Calu3 (cell line): ENCODE measurements at regions not wholly inside any gene's neighbourhood (a gene's known extent, or its start where the extent isn't known, plus 50 kb on each side); places are given as distances from the start of the nearest gene placed in this dataset.

ENCODE experiments used
- BruUV-seq: library from RNA; stranded (reverse); fragments of 400-500 nt; replicated peaks from 2 replicates; lab custom pipeline; 2021; lab: Mats Ljungman, UMichigan
- CTCF ChIA-PET: fragments of 300-600 bp; sonication (Branson Sonifier 250); formaldehyde crosslinking; loops from one replicate; lab custom pipeline; 2022; ENCODE audit warnings: antibody characterized with exemption; lab: Charles Lee
- DNase-seq: peaks from one replicate; pipeline ENCODE4 v3.0.0; 2022
- H3K27ac Mint-ChIP-seq: one replicate; pipeline ENCODE4 v1.8.0; 2022; ENCODE audit warnings: mixed read lengths; ENCODE audit not compliant: unreplicated experiment
- H3K27me3 Mint-ChIP-seq: one replicate; pipeline ENCODE4 v1.8.0; 2022; ENCODE audit warnings: mixed read lengths; ENCODE audit not compliant: unreplicated experiment
- H3K36me3 Mint-ChIP-seq: one replicate; pipeline ENCODE4 v1.8.0; 2022; ENCODE audit warnings: mild to moderate bottlenecking, moderate library complexity, mixed read lengths; ENCODE audit not compliant: insufficient read depth, unreplicated experiment
- H3K4me1 Mint-ChIP-seq: one replicate; pipeline ENCODE4 v1.8.0; 2022; ENCODE audit warnings: mild to moderate bottlenecking, low read depth, mixed read lengths; ENCODE audit not compliant: unreplicated experiment
- H3K4me3 Mint-ChIP-seq: one replicate; pipeline ENCODE4 v1.8.0; 2022; ENCODE audit warnings: mild to moderate bottlenecking, low read depth, moderate library complexity, mixed read lengths; ENCODE audit not compliant: unreplicated experiment
- H3K9me3 Mint-ChIP-seq: one replicate; pipeline ENCODE4 v1.8.0; 2022; ENCODE audit warnings: low read depth, mixed read lengths; ENCODE audit not compliant: unreplicated experiment
- intact Hi-C: fragments of 100-400 bp; cut with micrococcal nuclease; formaldehyde crosslinking; loops from one replicate; pipeline ENCODE4 v1.10.0; 2022; ENCODE audit not compliant: unreplicated experiment
- TF ChIP-seq, protein P1 (sequence below): fragments of 200-600 bp; IDR thresholded peaks from one replicate; pipeline ENCODE4 v1.8.0; 2022; ENCODE audit warnings: antibody characterized with exemption; ENCODE audit not compliant: unreplicated experiment

DNA sequence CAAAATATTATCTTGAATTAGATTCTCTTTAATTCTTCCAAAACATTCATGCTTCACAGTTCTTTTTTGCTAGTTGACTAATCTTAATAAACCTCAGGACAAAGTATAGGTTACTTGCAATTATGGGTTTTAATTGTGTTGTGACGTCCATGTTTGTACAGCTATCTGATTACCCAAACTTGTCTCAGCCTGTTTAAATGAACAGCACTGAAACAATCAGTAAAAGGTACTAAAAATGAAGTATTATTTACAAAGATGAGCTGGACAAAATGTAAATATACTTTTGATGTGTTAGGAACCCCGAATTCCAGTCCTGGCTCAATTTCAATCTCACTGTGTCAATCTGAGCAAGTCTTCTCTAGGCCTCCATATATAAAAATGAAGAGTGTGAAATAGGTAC lies 57.4 kb upstream of the SLC6A14 start:
- Mint-ChIP-seq H3K9me3 (no peaks in the 10 kb centered on the region), H3K36me3 (no peaks in the 10 kb centered on the region), H3K4me3 (no peak overlapping the region), H3K27me3 (no peaks in the 10 kb centered on the region), H3K27ac (no peak overlapping the region), H3K4me1 (peaks cover 31% of the 10 kb centered on the region)
- TF ChIP-seq, protein P1, sequence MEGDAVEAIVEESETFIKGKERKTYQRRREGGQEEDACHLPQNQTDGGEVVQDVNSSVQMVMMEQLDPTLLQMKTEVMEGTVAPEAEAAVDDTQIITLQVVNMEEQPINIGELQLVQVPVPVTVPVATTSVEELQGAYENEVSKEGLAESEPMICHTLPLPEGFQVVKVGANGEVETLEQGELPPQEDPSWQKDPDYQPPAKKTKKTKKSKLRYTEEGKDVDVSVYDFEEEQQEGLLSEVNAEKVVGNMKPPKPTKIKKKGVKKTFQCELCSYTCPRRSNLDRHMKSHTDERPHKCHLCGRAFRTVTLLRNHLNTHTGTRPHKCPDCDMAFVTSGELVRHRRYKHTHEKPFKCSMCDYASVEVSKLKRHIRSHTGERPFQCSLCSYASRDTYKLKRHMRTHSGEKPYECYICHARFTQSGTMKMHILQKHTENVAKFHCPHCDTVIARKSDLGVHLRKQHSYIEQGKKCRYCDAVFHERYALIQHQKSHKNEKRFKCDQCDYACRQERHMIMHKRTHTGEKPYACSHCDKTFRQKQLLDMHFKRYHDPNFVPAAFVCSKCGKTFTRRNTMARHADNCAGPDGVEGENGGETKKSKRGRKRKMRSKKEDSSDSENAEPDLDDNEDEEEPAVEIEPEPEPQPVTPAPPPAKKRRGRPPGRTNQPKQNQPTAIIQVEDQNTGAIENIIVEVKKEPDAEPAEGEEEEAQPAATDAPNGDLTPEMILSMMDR, result no peak
- BruUV-seq, result no TSS peak
- DNase-seq, result no peak
- intact Hi-C loops, result no loop called here
- CTCF ChIA-PET, result no interaction called here

DNA sequence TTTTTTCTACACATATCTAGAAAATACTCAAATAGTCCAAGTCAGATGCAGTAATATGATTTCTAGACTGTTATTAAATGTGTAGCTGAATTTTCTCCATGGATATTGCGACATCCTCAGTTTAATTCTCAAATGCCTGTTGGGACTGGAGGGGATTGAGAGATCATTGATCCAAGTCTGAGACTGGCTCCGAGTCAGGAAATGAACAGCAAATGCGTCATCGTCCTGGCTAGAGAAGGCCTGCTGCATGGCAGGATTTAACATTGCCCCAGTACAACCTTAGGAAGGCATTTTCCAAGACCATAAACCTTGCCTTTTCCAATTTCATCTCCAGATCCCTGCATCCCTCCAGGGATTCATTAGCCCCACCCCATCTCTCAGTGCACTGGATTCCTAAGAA lies 56.6 kb upstream of the SLC6A14 start:
- no peaks in the 10 kb centered on the region for H3K36me3 Mint-ChIP-seq
- DNase-seq, result peak; percentile 50
- intact Hi-C loops, result loop anchor here (5.0 kb wide), 1 partner anchor 57 kb away; the partner anchor contains the start of gene SLC6A14
- CTCF ChIA-PET, result no interaction called here
- peaks cover 35% of the 10 kb centered on the region for H3K4me1 Mint-ChIP-seq
- no peaks in the 10 kb centered on the region for H3K27me3 Mint-ChIP-seq
- TF ChIP-seq, protein P1, result no peak
- no peak overlapping the region for H3K27ac Mint-ChIP-seq
- no peaks in the 10 kb centered on the region for H3K9me3 Mint-ChIP-seq
- no TSS peak for BruUV-seq
- H3K4me3 Mint-ChIP-seq, result no peak overlapping the region

- no peaks in the 10 kb centered on the region for H3K27me3 Mint-ChIP-seq
- H3K9me3 Mint-ChIP-seq, result no peaks in the 10 kb centered on the region
- H3K27ac Mint-ChIP-seq, result no peak overlapping the region
- intact Hi-C loops, result loop anchor here (5.0 kb wide), 1 partner anchor 53 kb away; the partner anchor contains the start of gene SLC6A14
- H3K4me3 Mint-ChIP-seq, result no peak overlapping the region
- BruUV-seq, result no TSS peak
- DNase-seq, result no peak
- CTCF ChIA-PET, result interaction anchor here (0.6 kb wide), 2 partner anchors 32 to 1203 kb away, joined by 3 read pairs; no protein-coding TSS in a partner anchor
- peaks cover 32% of the 10 kb centered on the region for H3K4me1 Mint-ChIP-seq
- TF ChIP-seq, protein P1, result no peak
- H3K36me3 Mint-ChIP-seq, result no peaks in the 10 kb centered on the region
Observed at GRCh38 chrX:116384406-116384954, 51.9 kb upstream of the SLC6A14 start.
